ENCODE measurements at regions not wholly inside any gene's neighbourhood (a gene's known extent, or its start where the extent isn't known, plus 50 kb on each side); places are given as distances from the start of the nearest gene placed in this dataset.

DNA sequence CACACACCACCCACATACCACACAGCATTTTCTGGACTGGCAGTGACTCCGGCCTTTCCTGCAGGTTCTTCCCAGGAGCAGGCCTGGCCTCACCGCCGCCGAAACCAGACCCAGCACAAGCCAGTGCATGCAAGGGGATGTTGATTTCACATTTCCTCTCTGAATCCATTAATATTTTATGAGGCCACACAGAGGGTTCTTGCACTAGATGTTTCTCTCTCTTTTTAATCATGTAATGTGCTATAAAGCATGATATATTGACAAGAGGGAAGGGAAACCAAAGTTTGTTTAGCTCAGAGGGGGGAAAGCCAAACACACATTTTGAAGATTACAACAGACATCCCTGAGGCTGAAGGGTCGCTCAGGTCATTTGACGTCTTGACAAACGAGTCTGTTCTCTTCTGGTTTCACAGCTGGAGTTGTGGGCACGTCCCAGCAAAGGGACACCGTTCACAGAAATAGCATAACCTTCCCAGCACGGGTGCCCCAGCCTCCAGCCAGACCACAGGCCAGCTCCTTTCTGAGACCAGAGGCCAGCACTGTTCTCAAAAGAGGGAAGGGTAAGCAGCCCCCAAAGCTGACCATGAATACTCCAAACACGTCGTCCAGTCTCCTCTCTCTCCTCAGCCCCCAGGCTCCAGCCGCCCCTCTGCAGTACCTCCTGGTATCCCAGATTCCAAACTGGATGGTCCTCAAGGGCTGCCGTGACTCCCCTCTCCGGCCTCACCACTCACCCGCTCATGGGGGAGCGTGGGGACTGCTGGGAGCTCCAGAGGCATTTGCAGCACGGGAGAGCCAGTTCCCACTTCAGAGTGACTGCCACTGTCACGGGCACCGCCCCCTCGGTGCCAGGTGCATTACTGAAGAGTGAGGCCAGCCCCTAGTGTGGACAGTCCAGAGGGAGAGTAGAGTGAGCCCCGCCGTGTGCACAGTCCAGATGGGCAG lies 340.3 kb upstream of the SALL3 start:
- Histone ChIP-seq H4K91ac (ENCODE audit: low read length) (no peak overlapping the region), H3K4me3 (ENCODE audit: insufficient read depth in 1 of 2, low read depth in 1 of 2, low read length in 2 of 2) (no peak overlapping the region), H2BK15ac (ENCODE audit: low read depth, poor library complexity, severe bottlenecking) (no peak overlapping the region), H3K9me3 (ENCODE audit: control insufficient read depth, low read length) (no peaks in the 10 kb centered on the region), H3K4me1 (ENCODE audit: control insufficient read depth, insufficient read depth, low read depth, low read length) (peaks cover 3% of the 10 kb centered on the region), H2AK5ac (ENCODE audit: low read length, severe bottlenecking) (no peak overlapping the region), H3K79me1 (replicated peaks; ENCODE audit: low read length, poor library complexity, severe bottlenecking) (no peaks in the 10 kb centered on the region), H3K27ac (ENCODE audit: low read length, poor library complexity, severe bottlenecking) (no peak overlapping the region), H2BK5ac (ENCODE audit: low read depth, low read length, poor library complexity, severe bottlenecking) (no peak overlapping the region), H3K36me3 (ENCODE audit: control insufficient read depth in 1 of 2, insufficient read depth in 2 of 2, low read depth in 1 of 2, low read length in 2 of 2) (no peaks in the 10 kb centered on the region), H3K4ac (ENCODE audit: low read depth in 1 of 2, low read length in 2 of 2) (no peak overlapping the region), H2BK120ac (ENCODE audit: low read depth, low read length) (no peak overlapping the region), H2BK12ac (ENCODE audit: low read length in 2 of 2) (no peak overlapping the region), H3K27me3 (ENCODE audit: control insufficient read depth in 1 of 2, insufficient read depth in 1 of 2, low read length in 2 of 2) (no peaks in the 10 kb centered on the region), H3K14ac (ENCODE audit: low read length in 2 of 2) (no peak overlapping the region), H3K18ac (ENCODE audit: low read depth in 1 of 2, low read length in 2 of 2) (no peak overlapping the region), H3K9ac (ENCODE audit: low read length) (no peak overlapping the region), H2AFZ (ENCODE audit: low read depth, low read length) (no peak overlapping the region), H3K4me2 (ENCODE audit: low read length, poor library complexity, severe bottlenecking) (no peak overlapping the region), H4K8ac (ENCODE audit: low read length) (no peak overlapping the region), H3K23ac (ENCODE audit: low read length in 2 of 2) (no peak overlapping the region)
- WGBS = 59% methylated on average over 23 of the region's 23 CpGs
- no peak for DNase-seq

DNA sequence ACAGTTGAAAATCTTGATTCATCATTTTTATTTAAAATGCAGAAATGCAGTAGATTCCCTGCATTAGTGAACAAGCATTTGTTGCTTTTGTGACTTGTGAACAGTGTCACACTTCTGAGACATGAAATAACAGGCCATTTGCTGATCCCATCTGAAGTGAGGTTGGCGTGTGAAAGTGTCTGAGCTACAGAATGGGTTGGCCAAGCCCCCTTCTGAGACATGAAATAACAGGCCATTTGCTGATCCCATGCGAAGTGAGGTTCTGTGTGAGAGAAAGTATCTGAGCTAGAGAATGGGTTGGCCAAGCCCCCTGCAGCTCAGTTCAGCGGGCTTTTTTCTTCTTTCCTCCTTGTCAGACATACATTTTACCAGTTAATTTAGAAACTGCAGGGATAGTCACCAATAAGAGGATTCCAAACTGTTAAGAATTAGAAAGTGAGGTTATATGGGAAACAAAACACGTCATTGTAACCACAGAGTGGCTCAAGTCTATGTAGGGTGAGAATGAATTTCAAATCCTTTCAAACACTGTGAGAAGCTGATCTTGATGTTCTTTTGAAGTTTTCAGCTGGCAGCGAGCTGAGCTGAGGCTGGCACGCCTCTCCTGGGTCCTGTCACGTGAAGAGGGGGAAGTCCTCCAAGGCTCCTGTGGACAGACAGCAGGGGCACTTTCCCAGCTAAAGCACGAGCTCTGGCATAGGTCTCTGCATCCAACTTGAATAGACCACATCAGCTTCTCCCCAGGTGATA lies 339.2 kb upstream of the SALL3 start:
- no peak overlapping the region for H2AFZ ChIP-seq (ENCODE audit: low read depth, low read length)
- H2BK120ac ChIP-seq (ENCODE audit: low read depth, low read length) = no peak overlapping the region
- H3K27ac ChIP-seq (ENCODE audit: low read length, poor library complexity, severe bottlenecking) = no peak overlapping the region
- H2BK5ac ChIP-seq (ENCODE audit: low read depth, low read length, poor library complexity, severe bottlenecking) = no peak overlapping the region
- no peak overlapping the region for H4K8ac ChIP-seq (ENCODE audit: low read length)
- no peak overlapping the region for H3K9ac ChIP-seq (ENCODE audit: low read length)
- H3K27me3 ChIP-seq (ENCODE audit: control insufficient read depth in 1 of 2, insufficient read depth in 1 of 2, low read length in 2 of 2) = no peaks in the 10 kb centered on the region
- no peak overlapping the region for H4K91ac ChIP-seq (ENCODE audit: low read length)
- H3K4me3 ChIP-seq (ENCODE audit: insufficient read depth in 1 of 2, low read depth in 1 of 2, low read length in 2 of 2) = no peak overlapping the region
- no peak overlapping the region for H2BK12ac ChIP-seq (ENCODE audit: low read length in 2 of 2)
- no peak overlapping the region for H3K14ac ChIP-seq (ENCODE audit: low read length in 2 of 2)
- H3K4ac ChIP-seq (ENCODE audit: low read depth in 1 of 2, low read length in 2 of 2) = no peak overlapping the region
- no peak overlapping the region for H2AK5ac ChIP-seq (ENCODE audit: low read length, severe bottlenecking)
- H3K9me3 ChIP-seq (ENCODE audit: control insufficient read depth, low read length) = no peaks in the 10 kb centered on the region
- H3K18ac ChIP-seq (ENCODE audit: low read depth in 1 of 2, low read length in 2 of 2) = no peak overlapping the region
- 59% methylated on average over 6 of the region's 8 CpGs for WGBS
- H2BK15ac ChIP-seq (ENCODE audit: low read depth, poor library complexity, severe bottlenecking) = no peak overlapping the region
- no peak for DNase-seq
- no peaks in the 10 kb centered on the region for H3K36me3 ChIP-seq (ENCODE audit: control insufficient read depth in 1 of 2, insufficient read depth in 2 of 2, low read depth in 1 of 2, low read length in 2 of 2)
- no peaks in the 10 kb centered on the region for H3K79me1 ChIP-seq (replicated peaks; ENCODE audit: low read length, poor library complexity, severe bottlenecking)
- H3K4me2 ChIP-seq (ENCODE audit: low read length, poor library complexity, severe bottlenecking) = no peak overlapping the region
- no peak overlapping the region for H3K23ac ChIP-seq (ENCODE audit: low read length in 2 of 2)
- peaks cover 3% of the 10 kb centered on the region for H3K4me1 ChIP-seq (ENCODE audit: control insufficient read depth, insufficient read depth, low read depth, low read length)

DNA sequence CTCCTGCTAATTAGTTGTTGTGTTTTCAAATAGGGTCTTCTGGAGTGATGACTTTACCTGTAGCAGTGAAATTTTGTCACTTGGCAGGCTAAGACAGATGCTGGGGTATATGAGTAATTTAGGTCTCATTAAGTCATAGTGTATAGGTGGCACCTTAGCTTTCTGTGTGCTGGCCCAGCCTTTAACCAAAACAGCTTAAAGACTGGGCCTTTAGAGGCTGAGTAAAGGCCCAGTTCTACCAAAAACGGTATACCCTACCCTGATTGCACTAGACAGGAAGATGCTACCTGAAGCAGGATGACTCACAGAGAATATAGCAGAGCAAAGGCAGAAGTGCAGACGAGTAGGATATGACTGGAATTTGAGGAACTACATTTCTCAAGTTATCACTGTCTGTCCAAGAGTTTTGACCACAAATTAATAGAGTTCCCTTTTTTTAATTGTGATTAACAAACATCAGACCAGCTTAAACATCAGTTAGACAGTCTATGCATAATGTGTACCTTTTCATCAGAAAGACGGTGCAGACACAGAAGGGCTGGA lies 337.9 kb upstream of the SALL3 start:
- no peak overlapping the region for H2AK5ac ChIP-seq (ENCODE audit: low read length, severe bottlenecking)
- H3K14ac ChIP-seq (ENCODE audit: low read length in 2 of 2) = no peak overlapping the region
- H3K4me3 ChIP-seq (ENCODE audit: insufficient read depth in 1 of 2, low read depth in 1 of 2, low read length in 2 of 2) = no peak overlapping the region
- 55% methylated on average over 2 of the region's 3 CpGs for WGBS
- no peak overlapping the region for H2BK15ac ChIP-seq (ENCODE audit: low read depth, poor library complexity, severe bottlenecking)
- H3K9me3 ChIP-seq (ENCODE audit: control insufficient read depth, low read length) = peaks cover 7% of the 10 kb centered on the region
- no peak overlapping the region for H2AFZ ChIP-seq (ENCODE audit: low read depth, low read length)
- H2BK5ac ChIP-seq (ENCODE audit: low read depth, low read length, poor library complexity, severe bottlenecking) = no peak overlapping the region
- no peak overlapping the region for H3K4ac ChIP-seq (ENCODE audit: low read depth in 1 of 2, low read length in 2 of 2)
- H3K36me3 ChIP-seq (ENCODE audit: control insufficient read depth in 1 of 2, insufficient read depth in 2 of 2, low read depth in 1 of 2, low read length in 2 of 2) = no peaks in the 10 kb centered on the region
- H3K27ac ChIP-seq (ENCODE audit: low read length, poor library complexity, severe bottlenecking) = no peak overlapping the region
- DNase-seq = no peak
- no peak overlapping the region for H2BK120ac ChIP-seq (ENCODE audit: low read depth, low read length)
- H2BK12ac ChIP-seq (ENCODE audit: low read length in 2 of 2) = no peak overlapping the region
- no peaks in the 10 kb centered on the region for H3K79me1 ChIP-seq (replicated peaks; ENCODE audit: low read length, poor library complexity, severe bottlenecking)
- H3K9ac ChIP-seq (ENCODE audit: low read length) = no peak overlapping the region
- no peak overlapping the region for H4K8ac ChIP-seq (ENCODE audit: low read length)
- no peak overlapping the region for H3K18ac ChIP-seq (ENCODE audit: low read depth in 1 of 2, low read length in 2 of 2)
- H3K4me1 ChIP-seq (ENCODE audit: control insufficient read depth, insufficient read depth, low read depth, low read length) = peaks cover 3% of the 10 kb centered on the region
- H4K91ac ChIP-seq (ENCODE audit: low read length) = no peak overlapping the region
- no peak overlapping the region for H3K23ac ChIP-seq (ENCODE audit: low read length in 2 of 2)
- H3K4me2 ChIP-seq (ENCODE audit: low read length, poor library complexity, severe bottlenecking) = no peak overlapping the region
- no peaks in the 10 kb centered on the region for H3K27me3 ChIP-seq (ENCODE audit: control insufficient read depth in 1 of 2, insufficient read depth in 1 of 2, low read length in 2 of 2)

Data from mesenchymal stem cell (in vitro differentiated cells and primary cell).